Naive B cell (primary cell): ENCODE measurements at regions not wholly inside any gene's neighbourhood (a gene's known extent, or its start where the extent isn't known, plus 50 kb on each side); places are given as distances from the start of the nearest gene placed in this dataset.

Source experiments
- ATAC-seq, 2 donors: fragments of 150-1000 bp; cut with Tn5 transposase; 2 replicates each; pipeline ENCODE4 v1.10.0; 2021; ENCODE audit warnings: low read depth in 2 of 2, mild to moderate bottlenecking in 2 of 2, moderate library complexity in 2 of 2
- DNase-seq: peaks from one replicate; pipeline ENCODE4 v3.0.0; 2022
- H3K27ac Mint-ChIP-seq, 6 donors: one replicate each; pipeline ENCODE4 v1.8.0; 2020 to 2022; ENCODE audit warnings: mild to moderate bottlenecking in 6 of 6, mixed read lengths in 6 of 6, moderate library complexity in 5 of 6, inconsistent platforms in 2 of 6
- H3K27me3 Mint-ChIP-seq, 3 donors: one replicate each; pipeline ENCODE4 v1.8.0; 2021 to 2022; ENCODE audit warnings: mixed read lengths in 3 of 3, mild to moderate bottlenecking in 1 of 3
- H3K36me3 Mint-ChIP-seq, 2 donors: one replicate each; pipeline ENCODE4 v1.8.0; 2020 to 2022; ENCODE audit warnings: mixed read lengths in 2 of 2, inconsistent platforms in 1 of 2, mild to moderate bottlenecking in 1 of 2
- H3K4me1 Mint-ChIP-seq, 3 donors: one replicate each; pipeline ENCODE4 v1.8.0; 2020 to 2022; ENCODE audit warnings: mixed read lengths in 3 of 3, inconsistent platforms in 1 of 3, mild to moderate bottlenecking in 1 of 3, moderate library complexity in 1 of 3
- H3K4me3 Mint-ChIP-seq, 8 donors: one replicate each; pipeline ENCODE4 v1.8.0; 2020 to 2022; ENCODE audit warnings: mild to moderate bottlenecking in 8 of 8, mixed read lengths in 8 of 8, moderate library complexity in 8 of 8, inconsistent platforms in 2 of 8
- H3K9me3 Mint-ChIP-seq, 7 donors: one replicate each; pipeline ENCODE4 v1.8.0; 2020 to 2022; ENCODE audit warnings: mixed read lengths in 7 of 7, mild to moderate bottlenecking in 5 of 7, inconsistent platforms in 2 of 7, moderate library complexity in 1 of 7

GRCh38 chr12:34333337-34333736 is 311.0 kb downstream of the ALG10 start:
- Mint-ChIP-seq H3K27ac (no peak overlapping the region), H3K9me3 (peaks cover 3 to 33% (median 20%) of the 10 kb centered on the region in 7 donors), H3K27me3 (peaks cover 0 to 5% (median 0%) of the 10 kb centered on the region in 3 donors), H3K4me1 (peaks cover 0 to 9% (median 0%) of the 10 kb centered on the region in 3 donors), H3K4me3 (no peak overlapping the region), H3K36me3 (peaks cover 0 to 47% of the 10 kb centered on the region in 2 donors)
- ATAC-seq = no peak
- DNase-seq = no peak

GRCh38 chr12:34334538-34334937 is 312.2 kb downstream of the ALG10 start:
- peaks cover 0 to 27% (median 12%) of the 10 kb centered on the region in 7 donors for H3K9me3 Mint-ChIP-seq
- H3K4me3 Mint-ChIP-seq = peak overlapping the region in 1 of 8 donors; percentile 31
- peaks cover 0 to 5% (median 0%) of the 10 kb centered on the region in 3 donors for H3K27me3 Mint-ChIP-seq
- H3K4me1 Mint-ChIP-seq = peaks cover 0 to 5% (median 0%) of the 10 kb centered on the region in 3 donors
- H3K27ac Mint-ChIP-seq = no peak overlapping the region
- no peak for ATAC-seq
- H3K36me3 Mint-ChIP-seq = peaks cover 0 to 35% of the 10 kb centered on the region in 2 donors
- no peak for DNase-seq

- Mint-ChIP-seq H3K4me3 (no peak overlapping the region), H3K27me3 (peaks cover 0 to 5% (median 0%) of the 10 kb centered on the region in 3 donors), H3K27ac (no peak overlapping the region), H3K4me1 (peaks cover 0 to 5% (median 0%) of the 10 kb centered on the region in 3 donors), H3K36me3 (peaks cover 0 to 30% of the 10 kb centered on the region in 2 donors), H3K9me3 (peaks cover 0 to 27% (median 13%) of the 10 kb centered on the region in 7 donors)
- ATAC-seq (no peak), DNase-seq (no peak)
Measured at GRCh38 chr12:34334953-34335743, 312.9 kb downstream of the ALG10 start.

- DNase-seq (no peak), ATAC-seq (no peak)
- peaks cover 0 to 5% (median 0%) of the 10 kb centered on the region in 3 donors for H3K4me1 Mint-ChIP-seq
- peak overlapping the region in 1 of 8 donors; percentile 61 for H3K4me3 Mint-ChIP-seq
- peaks cover 0 to 26% of the 10 kb centered on the region in 2 donors for H3K36me3 Mint-ChIP-seq
- H3K27me3 Mint-ChIP-seq = peaks cover 0 to 5% (median 0%) of the 10 kb centered on the region in 3 donors
- H3K27ac Mint-ChIP-seq = no peak overlapping the region
- H3K9me3 Mint-ChIP-seq = peaks cover 0 to 28% (median 11%) of the 10 kb centered on the region in 7 donors
Measured at GRCh38 chr12:34335819-34336262, 313.5 kb downstream of the ALG10 start.

- peaks cover 0 to 24% (median 10%) of the 10 kb centered on the region in 7 donors for H3K9me3 Mint-ChIP-seq
- H3K4me3 Mint-ChIP-seq = no peak overlapping the region
- ATAC-seq (no peak), DNase-seq (no peak)
- peaks cover 0 to 5% (median 0%) of the 10 kb centered on the region in 3 donors for H3K4me1 Mint-ChIP-seq
- peaks cover 0 to 19% of the 10 kb centered on the region in 2 donors for H3K36me3 Mint-ChIP-seq
- peaks cover 0 to 5% (median 0%) of the 10 kb centered on the region in 3 donors for H3K27me3 Mint-ChIP-seq
- no peak overlapping the region for H3K27ac Mint-ChIP-seq
Measured at GRCh38 chr12:34336619-34337465, 314.5 kb downstream of the ALG10 start.

- H3K27ac Mint-ChIP-seq = no peak overlapping the region
- ATAC-seq (no peak), DNase-seq (no peak)
- H3K36me3 Mint-ChIP-seq = peaks cover 0 to 8% of the 10 kb centered on the region in 2 donors
- peaks cover 0 to 5% (median 0%) of the 10 kb centered on the region in 3 donors for H3K27me3 Mint-ChIP-seq
- H3K4me1 Mint-ChIP-seq = peaks cover 0 to 5% (median 0%) of the 10 kb centered on the region in 3 donors
- H3K9me3 Mint-ChIP-seq = peaks cover 0 to 23% (median 7%) of the 10 kb centered on the region in 7 donors
- H3K4me3 Mint-ChIP-seq = no peak overlapping the region
Measured at GRCh38 chr12:34338751-34339150, 316.5 kb downstream of the ALG10 start.

- Mint-ChIP-seq H3K36me3 (peaks cover 0 to 8% of the 10 kb centered on the region in 2 donors), H3K9me3 (peaks cover 0 to 22% (median 5%) of the 10 kb centered on the region in 7 donors), H3K4me3 (no peak overlapping the region), H3K27ac (no peak overlapping the region), H3K27me3 (peaks cover 0 to 5% (median 0%) of the 10 kb centered on the region in 3 donors), H3K4me1 (peaks cover 0 to 5% (median 0%) of the 10 kb centered on the region in 3 donors)
- ATAC-seq (no peak), DNase-seq (no peak)
Measured at GRCh38 chr12:34339922-34340321, 317.6 kb downstream of the ALG10 start.

- DNase-seq (no peak), ATAC-seq (no peak)
- H3K4me1 Mint-ChIP-seq = peaks cover 0 to 5% (median 0%) of the 10 kb centered on the region in 3 donors
Measured at GRCh38 chr12:34340534-34341361, 318.5 kb downstream of the ALG10 start.

GRCh38 chr12:34341362-34341733 is 319.1 kb downstream of the ALG10 start:
- Mint-ChIP-seq H3K4me3 (no peak overlapping the region), H3K36me3 (peaks cover 0 to 8% of the 10 kb centered on the region in 2 donors), H3K9me3 (peaks cover 0 to 19% (median 5%) of the 10 kb centered on the region in 7 donors), H3K27ac (no peak overlapping the region), H3K4me1 (peaks cover 0 to 5% (median 0%) of the 10 kb centered on the region in 3 donors), H3K27me3 (peaks cover 0 to 5% (median 0%) of the 10 kb centered on the region in 3 donors)
- no peak for DNase-seq
- no peak for ATAC-seq

More at GRCh38 chr12:34340534-34341361, 318.5 kb downstream of the ALG10 start:
- H3K36me3 Mint-ChIP-seq = peaks cover 0 to 8% of the 10 kb centered on the region in 2 donors
- H3K9me3 Mint-ChIP-seq = peaks cover 0 to 24% (median 5%) of the 10 kb centered on the region in 7 donors
- H3K27me3 Mint-ChIP-seq = peaks cover 0 to 5% (median 0%) of the 10 kb centered on the region in 3 donors
- no peak overlapping the region for H3K4me3 Mint-ChIP-seq
- no peak overlapping the region for H3K27ac Mint-ChIP-seq

GRCh38 chr12:34342048-34342447 is 319.8 kb downstream of the ALG10 start:
- ATAC-seq (no peak), DNase-seq (no peak)
- no peak overlapping the region for H3K4me3 Mint-ChIP-seq
- H3K4me1 Mint-ChIP-seq = peaks cover 0 to 5% (median 0%) of the 10 kb centered on the region in 3 donors
- H3K9me3 Mint-ChIP-seq = peaks cover 0 to 23% (median 5%) of the 10 kb centered on the region in 7 donors
- peaks cover 0 to 8% of the 10 kb centered on the region in 2 donors for H3K36me3 Mint-ChIP-seq
- H3K27me3 Mint-ChIP-seq = peaks cover 0 to 5% (median 0%) of the 10 kb centered on the region in 3 donors
- H3K27ac Mint-ChIP-seq = no peak overlapping the region

- no peaks in the 10 kb centered on the region for H3K36me3 Mint-ChIP-seq
- no peaks in the 10 kb centered on the region for H3K27me3 Mint-ChIP-seq
- no peaks in the 10 kb centered on the region for H3K4me1 Mint-ChIP-seq
- ATAC-seq (no peak), DNase-seq (no peak)
- H3K4me3 Mint-ChIP-seq = no peak overlapping the region
- H3K27ac Mint-ChIP-seq = no peak overlapping the region
- peaks cover 0 to 23% (median 4%) of the 10 kb centered on the region in 7 donors for H3K9me3 Mint-ChIP-seq
Measured at GRCh38 chr12:34343345-34343744, 321.0 kb downstream of the ALG10 start.

GRCh38 chr12:34343766-34344165 is 321.5 kb downstream of the ALG10 start:
- no peak for DNase-seq
- Mint-ChIP-seq H3K4me1 (no peaks in the 10 kb centered on the region), H3K9me3 (peaks cover 0 to 22% (median 4%) of the 10 kb centered on the region in 7 donors), H3K4me3 (no peak overlapping the region), H3K36me3 (no peaks in the 10 kb centered on the region), H3K27ac (no peak overlapping the region), H3K27me3 (no peaks in the 10 kb centered on the region)
- ATAC-seq = no peak
